Activated T-helper 17 cell treated with anti-CD3 and anti-CD28 coated beads, Interleukin-2, amount 50 U/mL, for 72 hours (primary cell): ENCODE measurements at regions not wholly inside any gene's neighbourhood (a gene's known extent, or its start where the extent isn't known, plus 50 kb on each side); places are given as distances from the start of the nearest gene placed in this dataset.
A peak's percentile ranks its signal among the peaks of the same experiment; 100 is the strongest.

Source experiments
- ATAC-seq: fragments of 150-1000 bp; cut with Tn5 transposase; replicated peaks from 2 replicates; pipeline ENCODE4 v1.10.0; 2021; ENCODE audit warnings: mild to moderate bottlenecking, moderate library complexity
- H3K27ac Mint-ChIP-seq: one replicate; pipeline ENCODE4 v1.8.0; 2022; ENCODE audit warnings: mixed read lengths
- H3K27me3 Mint-ChIP-seq: one replicate; pipeline ENCODE4 v1.8.0; 2022; ENCODE audit warnings: mixed read lengths
- H3K36me3 Mint-ChIP-seq: one replicate; pipeline ENCODE4 v1.8.0; 2022; ENCODE audit warnings: low read depth, mild to moderate bottlenecking, mixed read lengths
- H3K4me1 Mint-ChIP-seq: one replicate; pipeline ENCODE4 v1.8.0; 2022; ENCODE audit warnings: mixed read lengths
- H3K4me3 Mint-ChIP-seq: one replicate; pipeline ENCODE4 v1.8.0; 2022; ENCODE audit warnings: mild to moderate bottlenecking, mixed read lengths
- H3K9me3 Mint-ChIP-seq: one replicate; pipeline ENCODE4 v1.8.0; 2022; ENCODE audit warnings: mixed read lengths

- H3K9me3 Mint-ChIP-seq: peaks cover 7% of the 10 kb centered on the region
These were observed 144.4 kb upstream of the NR4A3 start for GRCh38 chr9:99677281-99677680.

GRCh38 chr9:99678566-99678965, 143.1 kb upstream of the NR4A3 start:
- Mint-ChIP-seq H3K9me3 (peaks cover 12% of the 10 kb centered on the region), H3K27me3 (peaks cover 14% of the 10 kb centered on the region), H3K36me3 (no peaks in the 10 kb centered on the region), H3K4me1 (no peaks in the 10 kb centered on the region), H3K27ac (no peak overlapping the region), H3K4me3 (no peak overlapping the region)
- ATAC-seq: no peak

More at GRCh38 chr9:99677281-99677680, 144.4 kb upstream of the NR4A3 start:
- H3K27ac Mint-ChIP-seq: no peak overlapping the region
- no peaks in the 10 kb centered on the region for H3K36me3 Mint-ChIP-seq
- H3K4me1 Mint-ChIP-seq: no peaks in the 10 kb centered on the region
- H3K4me3 Mint-ChIP-seq: no peak overlapping the region
- no peak for ATAC-seq
- H3K27me3 Mint-ChIP-seq: peaks cover 19% of the 10 kb centered on the region

- Mint-ChIP-seq H3K4me1 (no peaks in the 10 kb centered on the region), H3K4me3 (no peak overlapping the region), H3K9me3 (peaks cover 12% of the 10 kb centered on the region), H3K27me3 (peaks cover 14% of the 10 kb centered on the region), H3K36me3 (no peaks in the 10 kb centered on the region), H3K27ac (no peak overlapping the region)
- no peak for ATAC-seq
These were observed 141.5 kb upstream of the NR4A3 start for GRCh38 chr9:99680191-99680590.

GRCh38 chr9:99681113-99681512, 140.6 kb upstream of the NR4A3 start:
- Mint-ChIP-seq H3K27me3 (peaks cover 12% of the 10 kb centered on the region), H3K4me1 (no peaks in the 10 kb centered on the region), H3K9me3 (peaks cover 7% of the 10 kb centered on the region), H3K27ac (no peak overlapping the region), H3K36me3 (no peaks in the 10 kb centered on the region), H3K4me3 (no peak overlapping the region)
- ATAC-seq: no peak

- ATAC-seq: no peak
- peaks cover 11% of the 10 kb centered on the region for H3K27me3 Mint-ChIP-seq
- no peak overlapping the region for H3K27ac Mint-ChIP-seq
- H3K4me1 Mint-ChIP-seq: no peaks in the 10 kb centered on the region
- H3K4me3 Mint-ChIP-seq: no peak overlapping the region
- H3K36me3 Mint-ChIP-seq: no peaks in the 10 kb centered on the region
- peaks cover 7% of the 10 kb centered on the region for H3K9me3 Mint-ChIP-seq
These were observed 139.3 kb upstream of the NR4A3 start for GRCh38 chr9:99682378-99682777.

- H3K4me3 Mint-ChIP-seq: no peak overlapping the region
- no peaks in the 10 kb centered on the region for H3K4me1 Mint-ChIP-seq
- H3K36me3 Mint-ChIP-seq: no peaks in the 10 kb centered on the region
These were observed 138.8 kb upstream of the NR4A3 start for GRCh38 chr9:99682870-99683269.

GRCh38 chr9:99690573-99690972, 131.1 kb upstream of the NR4A3 start:
- H3K4me3 Mint-ChIP-seq: no peak overlapping the region
- H3K27ac Mint-ChIP-seq: no peak overlapping the region
- H3K9me3 Mint-ChIP-seq: no peaks in the 10 kb centered on the region
- H3K36me3 Mint-ChIP-seq: no peaks in the 10 kb centered on the region
- no peak for ATAC-seq
- peaks cover 5% of the 10 kb centered on the region for H3K27me3 Mint-ChIP-seq
- no peaks in the 10 kb centered on the region for H3K4me1 Mint-ChIP-seq

More at GRCh38 chr9:99682870-99683269, 138.8 kb upstream of the NR4A3 start:
- Mint-ChIP-seq H3K27ac (no peak overlapping the region), H3K9me3 (peaks cover 7% of the 10 kb centered on the region), H3K27me3 (peaks cover 11% of the 10 kb centered on the region)
- no peak for ATAC-seq

- no peaks in the 10 kb centered on the region for H3K9me3 Mint-ChIP-seq
- no peak for ATAC-seq
- H3K27ac Mint-ChIP-seq: no peak overlapping the region
These were observed 127.8 kb upstream of the NR4A3 start for GRCh38 chr9:99693888-99694287.

GRCh38 chr9:99694393-99694792, 127.3 kb upstream of the NR4A3 start:
- no peak overlapping the region for H3K27ac Mint-ChIP-seq
- no peaks in the 10 kb centered on the region for H3K9me3 Mint-ChIP-seq
- H3K27me3 Mint-ChIP-seq: peaks cover 5% of the 10 kb centered on the region
- no peaks in the 10 kb centered on the region for H3K4me1 Mint-ChIP-seq
- H3K4me3 Mint-ChIP-seq: no peak overlapping the region
- ATAC-seq: no peak
- H3K36me3 Mint-ChIP-seq: no peaks in the 10 kb centered on the region

More at GRCh38 chr9:99693888-99694287, 127.8 kb upstream of the NR4A3 start:
- Mint-ChIP-seq H3K27me3 (peaks cover 5% of the 10 kb centered on the region), H3K4me3 (no peak overlapping the region), H3K4me1 (no peaks in the 10 kb centered on the region), H3K36me3 (no peaks in the 10 kb centered on the region)

- Mint-ChIP-seq H3K4me3 (no peak overlapping the region), H3K27me3 (no peaks in the 10 kb centered on the region), H3K9me3 (no peaks in the 10 kb centered on the region), H3K36me3 (no peaks in the 10 kb centered on the region), H3K27ac (no peak overlapping the region), H3K4me1 (no peaks in the 10 kb centered on the region)
- ATAC-seq: no peak
These were observed 122.3 kb upstream of the NR4A3 start for GRCh38 chr9:99699396-99699795.

GRCh38 chr9:99712214-99712613, 109.5 kb upstream of the NR4A3 start:
- Mint-ChIP-seq H3K27me3 (peaks cover under 1% of the 10 kb centered on the region), H3K4me3 (no peak overlapping the region), H3K9me3 (no peaks in the 10 kb centered on the region), H3K27ac (no peak overlapping the region), H3K36me3 (no peaks in the 10 kb centered on the region), H3K4me1 (no peaks in the 10 kb centered on the region)
- ATAC-seq: no peak

GRCh38 chr9:99713838-99714306, 107.8 kb upstream of the NR4A3 start:
- ATAC-seq: no peak
- H3K4me3 Mint-ChIP-seq: no peak overlapping the region
- no peaks in the 10 kb centered on the region for H3K36me3 Mint-ChIP-seq
- H3K27ac Mint-ChIP-seq: no peak overlapping the region
- no peaks in the 10 kb centered on the region for H3K4me1 Mint-ChIP-seq
- no peaks in the 10 kb centered on the region for H3K27me3 Mint-ChIP-seq
- H3K9me3 Mint-ChIP-seq: no peaks in the 10 kb centered on the region

GRCh38 chr9:99718631-99719030, 103.1 kb upstream of the NR4A3 start:
- H3K4me3 Mint-ChIP-seq: no peak overlapping the region
- no peak for ATAC-seq

GRCh38 chr9:99720455-99721050, 101.1 kb upstream of the NR4A3 start:
- H3K9me3 Mint-ChIP-seq: no peaks in the 10 kb centered on the region
- H3K4me3 Mint-ChIP-seq: peak overlapping the region; percentile 78
- H3K27ac Mint-ChIP-seq: peak overlapping the region; percentile 89
- H3K36me3 Mint-ChIP-seq: no peaks in the 10 kb centered on the region
- peak; percentile 70 for ATAC-seq
- H3K4me1 Mint-ChIP-seq: peaks cover 13% of the 10 kb centered on the region
- H3K27me3 Mint-ChIP-seq: no peaks in the 10 kb centered on the region

More at GRCh38 chr9:99718631-99719030, 103.1 kb upstream of the NR4A3 start:
- H3K4me1 Mint-ChIP-seq: peaks cover 13% of the 10 kb centered on the region
- H3K27me3 Mint-ChIP-seq: no peaks in the 10 kb centered on the region
- H3K36me3 Mint-ChIP-seq: no peaks in the 10 kb centered on the region
- H3K9me3 Mint-ChIP-seq: no peaks in the 10 kb centered on the region
- H3K27ac Mint-ChIP-seq: no peak overlapping the region

GRCh38 chr9:99721898-99722297, 99.8 kb upstream of the NR4A3 start:
- H3K36me3 Mint-ChIP-seq: no peaks in the 10 kb centered on the region
- H3K27ac Mint-ChIP-seq: no peak overlapping the region
- ATAC-seq: no peak
- H3K4me3 Mint-ChIP-seq: no peak overlapping the region
- H3K27me3 Mint-ChIP-seq: no peaks in the 10 kb centered on the region
- H3K9me3 Mint-ChIP-seq: no peaks in the 10 kb centered on the region
- peaks cover 13% of the 10 kb centered on the region for H3K4me1 Mint-ChIP-seq

- H3K9me3 Mint-ChIP-seq: no peaks in the 10 kb centered on the region
- H3K36me3 Mint-ChIP-seq: no peaks in the 10 kb centered on the region
- no peaks in the 10 kb centered on the region for H3K27me3 Mint-ChIP-seq
- no peak for ATAC-seq
- H3K4me3 Mint-ChIP-seq: no peak overlapping the region
- H3K27ac Mint-ChIP-seq: no peak overlapping the region
- peaks cover 13% of the 10 kb centered on the region for H3K4me1 Mint-ChIP-seq
These were observed 98.8 kb upstream of the NR4A3 start for GRCh38 chr9:99722877-99723276.
